Sigmoid colon (tissue), 4 donors: ENCODE measurements at regions not wholly inside any gene's neighbourhood (a gene's known extent, or its start where the extent isn't known, plus 50 kb on each side); places are given as distances from the start of the nearest gene placed in this dataset.

Experiments
- EP300 ChIP-seq, 4 donors: sonication (generic); formaldehyde crosslinking; IDR thresholded peaks; one replicate each; pipeline ENCODE4 v1.6.1; 2017; ENCODE audit warnings: antibody characterized with exemption in 4 of 4
- POLR2A ChIP-seq, 2 donors: fragments of 450-650 bp; IDR thresholded peaks; one replicate each; pipeline ENCODE4 v1.6.1; 2016; ENCODE audit warnings: antibody characterized with exemption in 2 of 2, mild to moderate bottlenecking in 2 of 2, moderate library complexity in 2 of 2
- TF ChIP-seq, protein P1 (sequence below), 4 experiments: fragments of 450-650 bp in 3 of 4; fragments of 200-600 bp in 1 of 4; IDR thresholded peaks; one replicate each; pipeline ENCODE4 v1.5.1; 2016 to 2019; ENCODE audit warnings: antibody characterized with exemption in 4 of 4, mild to moderate bottlenecking in 3 of 4, moderate library complexity in 2 of 4

DNA sequence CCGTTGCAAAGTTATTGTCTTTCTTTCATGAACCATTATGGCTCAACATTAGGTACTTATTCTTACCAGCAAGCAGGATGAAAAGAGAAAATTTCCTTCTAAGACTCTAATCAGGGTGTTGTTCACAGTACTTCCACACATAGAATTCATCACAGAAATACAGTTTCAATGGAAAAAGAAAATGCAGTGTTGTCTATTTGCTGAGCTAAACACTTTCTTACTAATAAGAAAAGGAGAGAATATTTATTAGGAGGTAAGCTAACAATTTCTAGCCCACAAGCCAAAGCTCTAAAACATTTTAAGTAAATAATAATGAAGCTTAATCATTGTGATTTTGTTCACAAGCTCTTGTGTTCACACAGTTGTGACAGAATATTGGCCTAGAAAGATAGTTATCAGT is 1772.8 kb upstream of the PCDH7 start:
- TF ChIP-seq POLR2A (IDR thresholded peaks at IDR 0.05) (no peak), EP300 (IDR thresholded peaks at IDR 0.05) (no peak)
- TF ChIP-seq, protein P1, sequence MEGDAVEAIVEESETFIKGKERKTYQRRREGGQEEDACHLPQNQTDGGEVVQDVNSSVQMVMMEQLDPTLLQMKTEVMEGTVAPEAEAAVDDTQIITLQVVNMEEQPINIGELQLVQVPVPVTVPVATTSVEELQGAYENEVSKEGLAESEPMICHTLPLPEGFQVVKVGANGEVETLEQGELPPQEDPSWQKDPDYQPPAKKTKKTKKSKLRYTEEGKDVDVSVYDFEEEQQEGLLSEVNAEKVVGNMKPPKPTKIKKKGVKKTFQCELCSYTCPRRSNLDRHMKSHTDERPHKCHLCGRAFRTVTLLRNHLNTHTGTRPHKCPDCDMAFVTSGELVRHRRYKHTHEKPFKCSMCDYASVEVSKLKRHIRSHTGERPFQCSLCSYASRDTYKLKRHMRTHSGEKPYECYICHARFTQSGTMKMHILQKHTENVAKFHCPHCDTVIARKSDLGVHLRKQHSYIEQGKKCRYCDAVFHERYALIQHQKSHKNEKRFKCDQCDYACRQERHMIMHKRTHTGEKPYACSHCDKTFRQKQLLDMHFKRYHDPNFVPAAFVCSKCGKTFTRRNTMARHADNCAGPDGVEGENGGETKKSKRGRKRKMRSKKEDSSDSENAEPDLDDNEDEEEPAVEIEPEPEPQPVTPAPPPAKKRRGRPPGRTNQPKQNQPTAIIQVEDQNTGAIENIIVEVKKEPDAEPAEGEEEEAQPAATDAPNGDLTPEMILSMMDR (IDR thresholded peaks at IDR 0.05): no peak
